ENCODE measurements at regions not wholly inside any gene's neighbourhood (a gene's known extent, or its start where the extent isn't known, plus 50 kb on each side); places are given as distances from the start of the nearest gene placed in this dataset.

- Histone ChIP-seq H3K4me3 (ENCODE audit: low read length) (no peak overlapping the region), H3K9ac (ENCODE audit: low read length) (no peak overlapping the region), H3K36me3 (ENCODE audit: control insufficient read depth, insufficient read depth, low read length) (no peaks in the 10 kb centered on the region), H3K27me3 (ENCODE audit: control insufficient read depth, insufficient read depth, low read length) (no peaks in the 10 kb centered on the region), H3K4me1 (ENCODE audit: control insufficient read depth, insufficient read depth, low read length) (peaks cover 5% of the 10 kb centered on the region), H3K27ac (ENCODE audit: low read depth, low read length) (no peak overlapping the region)
These were observed 492.7 kb downstream of the RASEF start for GRCh38 chr9:82570226-82570625.

GRCh38 chr9:82571540-82571939, 491.4 kb downstream of the RASEF start:
- Histone ChIP-seq H3K4me1 (ENCODE audit: control insufficient read depth, insufficient read depth, low read length) (no peaks in the 10 kb centered on the region), H3K36me3 (ENCODE audit: control insufficient read depth, insufficient read depth, low read length) (no peaks in the 10 kb centered on the region), H3K9ac (ENCODE audit: low read length) (no peak overlapping the region), H3K27me3 (ENCODE audit: control insufficient read depth, insufficient read depth, low read length) (no peaks in the 10 kb centered on the region), H3K4me3 (ENCODE audit: low read length) (no peak overlapping the region), H3K27ac (ENCODE audit: low read depth, low read length) (no peak overlapping the region)

GRCh38 chr9:82572146-82572545, 490.8 kb downstream of the RASEF start:
- Histone ChIP-seq H3K4me3 (ENCODE audit: low read length) (no peak overlapping the region), H3K4me1 (ENCODE audit: control insufficient read depth, insufficient read depth, low read length) (no peaks in the 10 kb centered on the region), H3K9ac (ENCODE audit: low read length) (no peak overlapping the region), H3K27ac (ENCODE audit: low read depth, low read length) (no peak overlapping the region), H3K36me3 (ENCODE audit: control insufficient read depth, insufficient read depth, low read length) (no peaks in the 10 kb centered on the region), H3K27me3 (ENCODE audit: control insufficient read depth, insufficient read depth, low read length) (no peaks in the 10 kb centered on the region)

GRCh38 chr9:82574911-82575310, 488.0 kb downstream of the RASEF start:
- H3K27me3 ChIP-seq (ENCODE audit: control insufficient read depth, insufficient read depth, low read length): no peaks in the 10 kb centered on the region
- no peak overlapping the region for H3K9ac ChIP-seq (ENCODE audit: low read length)
- H3K36me3 ChIP-seq (ENCODE audit: control insufficient read depth, insufficient read depth, low read length): no peaks in the 10 kb centered on the region
- no peak overlapping the region for H3K4me3 ChIP-seq (ENCODE audit: low read length)
- H3K27ac ChIP-seq (ENCODE audit: low read depth, low read length): no peak overlapping the region
- H3K4me1 ChIP-seq (ENCODE audit: control insufficient read depth, insufficient read depth, low read length): no peaks in the 10 kb centered on the region

GRCh38 chr9:82580921-82581320, 482.0 kb downstream of the RASEF start:
- no peak overlapping the region for H3K4me3 ChIP-seq (ENCODE audit: low read length)
- no peak overlapping the region for H3K27ac ChIP-seq (ENCODE audit: low read depth, low read length)
- no peaks in the 10 kb centered on the region for H3K36me3 ChIP-seq (ENCODE audit: control insufficient read depth, insufficient read depth, low read length)
- H3K27me3 ChIP-seq (ENCODE audit: control insufficient read depth, insufficient read depth, low read length): no peaks in the 10 kb centered on the region
- no peaks in the 10 kb centered on the region for H3K4me1 ChIP-seq (ENCODE audit: control insufficient read depth, insufficient read depth, low read length)
- no peak overlapping the region for H3K9ac ChIP-seq (ENCODE audit: low read length)

- Histone ChIP-seq H3K4me3 (ENCODE audit: low read length) (no peak overlapping the region), H3K4me1 (ENCODE audit: control insufficient read depth, insufficient read depth, low read length) (no peaks in the 10 kb centered on the region), H3K27me3 (ENCODE audit: control insufficient read depth, insufficient read depth, low read length) (no peaks in the 10 kb centered on the region), H3K9ac (ENCODE audit: low read length) (no peak overlapping the region), H3K27ac (ENCODE audit: low read depth, low read length) (no peak overlapping the region), H3K36me3 (ENCODE audit: control insufficient read depth, insufficient read depth, low read length) (no peaks in the 10 kb centered on the region)
These were observed 481.4 kb downstream of the RASEF start for GRCh38 chr9:82581516-82581915.

GRCh38 chr9:82581935-82582334, 481.0 kb downstream of the RASEF start:
- no peaks in the 10 kb centered on the region for H3K4me1 ChIP-seq (ENCODE audit: control insufficient read depth, insufficient read depth, low read length)
- no peak overlapping the region for H3K4me3 ChIP-seq (ENCODE audit: low read length)
- no peaks in the 10 kb centered on the region for H3K36me3 ChIP-seq (ENCODE audit: control insufficient read depth, insufficient read depth, low read length)
- no peak overlapping the region for H3K9ac ChIP-seq (ENCODE audit: low read length)
- H3K27ac ChIP-seq (ENCODE audit: low read depth, low read length): no peak overlapping the region
- no peaks in the 10 kb centered on the region for H3K27me3 ChIP-seq (ENCODE audit: control insufficient read depth, insufficient read depth, low read length)

- Histone ChIP-seq H3K27me3 (ENCODE audit: control insufficient read depth, insufficient read depth, low read length) (no peaks in the 10 kb centered on the region), H3K27ac (ENCODE audit: low read depth, low read length) (no peak overlapping the region), H3K9ac (ENCODE audit: low read length) (no peak overlapping the region), H3K4me3 (ENCODE audit: low read length) (no peak overlapping the region), H3K36me3 (ENCODE audit: control insufficient read depth, insufficient read depth, low read length) (no peaks in the 10 kb centered on the region), H3K4me1 (ENCODE audit: control insufficient read depth, insufficient read depth, low read length) (no peaks in the 10 kb centered on the region)
These were observed 480.2 kb downstream of the RASEF start for GRCh38 chr9:82582693-82583092.

- Histone ChIP-seq H3K4me3 (ENCODE audit: low read length) (no peak overlapping the region), H3K9ac (ENCODE audit: low read length) (no peak overlapping the region), H3K4me1 (ENCODE audit: control insufficient read depth, insufficient read depth, low read length) (peaks cover 2% of the 10 kb centered on the region), H3K27me3 (ENCODE audit: control insufficient read depth, insufficient read depth, low read length) (no peaks in the 10 kb centered on the region), H3K36me3 (ENCODE audit: control insufficient read depth, insufficient read depth, low read length) (no peaks in the 10 kb centered on the region), H3K27ac (ENCODE audit: low read depth, low read length) (no peak overlapping the region)
These were observed 479.4 kb downstream of the RASEF start for GRCh38 chr9:82583524-82583923.

GRCh38 chr9:82584349-82584863, 478.5 kb downstream of the RASEF start:
- no peak overlapping the region for H3K27ac ChIP-seq (ENCODE audit: low read depth, low read length)
- no peak overlapping the region for H3K4me3 ChIP-seq (ENCODE audit: low read length)
- H3K27me3 ChIP-seq (ENCODE audit: control insufficient read depth, insufficient read depth, low read length): no peaks in the 10 kb centered on the region
- no peaks in the 10 kb centered on the region for H3K36me3 ChIP-seq (ENCODE audit: control insufficient read depth, insufficient read depth, low read length)
- H3K4me1 ChIP-seq (ENCODE audit: control insufficient read depth, insufficient read depth, low read length): peaks cover 5% of the 10 kb centered on the region
- no peak overlapping the region for H3K9ac ChIP-seq (ENCODE audit: low read length)

GRCh38 chr9:82586918-82587356, 476.0 kb downstream of the RASEF start:
- Histone ChIP-seq H3K27me3 (ENCODE audit: control insufficient read depth, insufficient read depth, low read length) (no peaks in the 10 kb centered on the region), H3K9ac (ENCODE audit: low read length) (no peak overlapping the region), H3K4me1 (ENCODE audit: control insufficient read depth, insufficient read depth, low read length) (peaks cover 5% of the 10 kb centered on the region), H3K36me3 (ENCODE audit: control insufficient read depth, insufficient read depth, low read length) (no peaks in the 10 kb centered on the region), H3K27ac (ENCODE audit: low read depth, low read length) (no peak overlapping the region), H3K4me3 (ENCODE audit: low read length) (no peak overlapping the region)

- Histone ChIP-seq H3K27me3 (ENCODE audit: control insufficient read depth, insufficient read depth, low read length) (no peaks in the 10 kb centered on the region), H3K4me1 (ENCODE audit: control insufficient read depth, insufficient read depth, low read length) (peaks cover 5% of the 10 kb centered on the region), H3K9ac (ENCODE audit: low read length) (no peak overlapping the region), H3K27ac (ENCODE audit: low read depth, low read length) (no peak overlapping the region), H3K4me3 (ENCODE audit: low read length) (no peak overlapping the region), H3K36me3 (ENCODE audit: control insufficient read depth, insufficient read depth, low read length) (no peaks in the 10 kb centered on the region)
These were observed 474.4 kb downstream of the RASEF start for GRCh38 chr9:82588301-82589180.

GRCh38 chr9:82590845-82591244, 472.1 kb downstream of the RASEF start:
- Histone ChIP-seq H3K4me3 (ENCODE audit: low read length) (no peak overlapping the region), H3K27ac (ENCODE audit: low read depth, low read length) (no peak overlapping the region), H3K4me1 (ENCODE audit: control insufficient read depth, insufficient read depth, low read length) (peaks cover 5% of the 10 kb centered on the region), H3K9ac (ENCODE audit: low read length) (no peak overlapping the region), H3K27me3 (ENCODE audit: control insufficient read depth, insufficient read depth, low read length) (no peaks in the 10 kb centered on the region), H3K36me3 (ENCODE audit: control insufficient read depth, insufficient read depth, low read length) (no peaks in the 10 kb centered on the region)

Data from rectal smooth muscle tissue (tissue), 1 donor.